Nephron (organoid): ENCODE measurements at regions not wholly inside any gene's neighbourhood (a gene's known extent, or its start where the extent isn't known, plus 50 kb on each side); places are given as distances from the start of the nearest gene placed in this dataset.
A peak's percentile ranks its signal among the peaks of the same experiment; 100 is the strongest.

Experiments
- H3K27ac Mint-ChIP-seq, 3 experiments: 2 replicates each; pipeline ENCODE4 v1.8.0; 2020; ENCODE audit warnings: mixed read lengths in 3 of 3, mild to moderate bottlenecking in 2 of 3, moderate library complexity in 1 of 3
- H3K27me3 Mint-ChIP-seq: 2 replicates; pipeline ENCODE4 v1.8.0; 2021; ENCODE audit warnings: low read depth, mild to moderate bottlenecking, moderate library complexity, mixed read lengths
- H3K36me3 Mint-ChIP-seq: 2 replicates; pipeline ENCODE4 v1.8.0; 2020; ENCODE audit warnings: low read depth, mixed read lengths
- H3K4me1 Mint-ChIP-seq: 2 replicates; pipeline ENCODE4 v1.8.0; 2020; ENCODE audit warnings: mixed read lengths
- H3K4me3 Mint-ChIP-seq, 3 experiments: 2 replicates each; pipeline ENCODE4 v1.8.0; 2020; ENCODE audit warnings: mild to moderate bottlenecking in 3 of 3, mixed read lengths in 3 of 3, moderate library complexity in 2 of 3
- H3K9me3 Mint-ChIP-seq: 2 replicates; pipeline ENCODE4 v1.8.0; 2020; ENCODE audit warnings: mixed read lengths
- TF ChIP-seq, protein P1 (sequence below), 3 experiments: fragments of 200-600 bp; sonication (generic); IDR thresholded peaks; one replicate each; pipeline ENCODE4 v1.5.0; 2021; ENCODE audit warnings: antibody characterized with exemption in 3 of 3; ENCODE audit not compliant: unreplicated experiment in 3 of 3

- Mint-ChIP-seq H3K9me3 (no peaks in the 10 kb centered on the region), H3K4me1 (peaks cover 46% of the 10 kb centered on the region), H3K27me3 (peaks cover 17% of the 10 kb centered on the region), H3K27ac (peak overlapping the region in 1 of 3 experiments; percentile 11), H3K4me3 (no peak overlapping the region), H3K36me3 (no peaks in the 10 kb centered on the region)
- TF ChIP-seq, protein P1, sequence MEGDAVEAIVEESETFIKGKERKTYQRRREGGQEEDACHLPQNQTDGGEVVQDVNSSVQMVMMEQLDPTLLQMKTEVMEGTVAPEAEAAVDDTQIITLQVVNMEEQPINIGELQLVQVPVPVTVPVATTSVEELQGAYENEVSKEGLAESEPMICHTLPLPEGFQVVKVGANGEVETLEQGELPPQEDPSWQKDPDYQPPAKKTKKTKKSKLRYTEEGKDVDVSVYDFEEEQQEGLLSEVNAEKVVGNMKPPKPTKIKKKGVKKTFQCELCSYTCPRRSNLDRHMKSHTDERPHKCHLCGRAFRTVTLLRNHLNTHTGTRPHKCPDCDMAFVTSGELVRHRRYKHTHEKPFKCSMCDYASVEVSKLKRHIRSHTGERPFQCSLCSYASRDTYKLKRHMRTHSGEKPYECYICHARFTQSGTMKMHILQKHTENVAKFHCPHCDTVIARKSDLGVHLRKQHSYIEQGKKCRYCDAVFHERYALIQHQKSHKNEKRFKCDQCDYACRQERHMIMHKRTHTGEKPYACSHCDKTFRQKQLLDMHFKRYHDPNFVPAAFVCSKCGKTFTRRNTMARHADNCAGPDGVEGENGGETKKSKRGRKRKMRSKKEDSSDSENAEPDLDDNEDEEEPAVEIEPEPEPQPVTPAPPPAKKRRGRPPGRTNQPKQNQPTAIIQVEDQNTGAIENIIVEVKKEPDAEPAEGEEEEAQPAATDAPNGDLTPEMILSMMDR (IDR thresholded peaks at IDR 0.05; ENCODE audit: unreplicated experiment in 3 of 3): no peak
Measured at GRCh38 chr4:3706111-3706511, 60.1 kb upstream of the ADRA2C start.

DNA sequence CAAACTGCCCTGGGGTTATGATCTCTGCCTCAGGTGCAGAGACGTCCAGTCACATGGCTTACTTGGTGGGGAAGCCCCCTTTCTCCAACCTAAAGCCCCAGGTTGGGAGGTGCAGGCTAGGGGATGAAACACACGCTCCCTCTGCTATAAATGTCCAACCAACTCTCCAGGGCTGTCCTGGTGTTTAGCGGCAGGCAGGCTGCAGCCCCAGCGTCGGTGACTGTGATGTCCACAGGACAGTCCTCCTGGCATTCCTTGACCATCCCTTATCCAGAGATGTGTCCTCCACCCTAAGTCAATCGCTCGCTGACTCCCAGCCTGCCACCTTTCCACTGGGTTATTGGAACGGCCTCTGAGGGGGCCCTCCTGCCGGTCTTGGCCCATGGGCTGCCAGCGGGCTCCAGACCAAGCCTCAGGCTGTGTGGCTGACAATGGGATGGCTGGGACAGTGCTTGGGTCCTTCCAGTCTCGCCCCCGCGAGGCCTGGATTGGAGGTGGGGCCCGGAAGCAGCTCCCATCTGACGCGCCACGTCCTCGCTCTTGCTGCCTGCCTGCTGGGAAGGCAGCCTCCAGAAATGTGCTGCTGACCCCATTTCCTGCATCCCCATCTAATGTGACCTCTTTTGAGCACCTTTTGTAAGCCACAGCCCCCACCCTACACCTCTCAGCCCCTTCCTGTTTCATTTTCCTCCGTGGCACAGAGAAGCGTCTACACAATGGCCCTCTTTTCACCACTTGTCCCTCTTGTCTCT lies 60.8 kb upstream of the ADRA2C start:
- H3K4me1 Mint-ChIP-seq: peaks cover 46% of the 10 kb centered on the region
- H3K27ac Mint-ChIP-seq: peak overlapping the region in 1 of 3 experiments; percentile 11
- TF ChIP-seq, protein P1 (IDR thresholded peaks at IDR 0.05; ENCODE audit: unreplicated experiment in 3 of 3): no peak
- no peaks in the 10 kb centered on the region for H3K9me3 Mint-ChIP-seq
- H3K4me3 Mint-ChIP-seq: peak overlapping the region in 2 of 3 experiments; percentile 5 to 32
- no peaks in the 10 kb centered on the region for H3K36me3 Mint-ChIP-seq
- H3K27me3 Mint-ChIP-seq: peaks cover 20% of the 10 kb centered on the region

DNA sequence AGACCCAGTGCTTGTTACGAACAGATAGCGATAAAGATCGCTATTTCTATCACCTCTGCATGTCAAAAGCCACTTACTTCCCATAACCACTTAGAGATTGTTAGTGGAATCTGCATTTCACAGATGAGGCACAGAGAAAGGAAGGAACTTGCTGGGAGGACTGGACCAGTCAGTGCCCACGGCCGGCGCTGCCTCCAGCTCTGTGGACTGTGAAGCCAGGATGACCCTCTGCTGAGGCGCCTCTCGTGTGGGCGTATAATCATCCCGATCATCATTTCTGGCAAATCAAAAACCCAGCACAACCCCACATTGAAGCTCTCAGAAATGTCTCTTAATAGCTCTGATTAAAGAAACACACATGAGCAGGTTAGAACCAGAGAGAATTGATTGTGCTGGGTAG lies 61.5 kb upstream of the ADRA2C start:
- TF ChIP-seq, protein P1 (IDR thresholded peaks at IDR 0.05; ENCODE audit: unreplicated experiment in 3 of 3): no peak
- H3K27ac Mint-ChIP-seq: no peak overlapping the region
- H3K36me3 Mint-ChIP-seq: no peaks in the 10 kb centered on the region
- H3K4me1 Mint-ChIP-seq: peaks cover 39% of the 10 kb centered on the region
- H3K9me3 Mint-ChIP-seq: no peaks in the 10 kb centered on the region
- H3K4me3 Mint-ChIP-seq: no peak overlapping the region
- H3K27me3 Mint-ChIP-seq: peaks cover 22% of the 10 kb centered on the region

DNA sequence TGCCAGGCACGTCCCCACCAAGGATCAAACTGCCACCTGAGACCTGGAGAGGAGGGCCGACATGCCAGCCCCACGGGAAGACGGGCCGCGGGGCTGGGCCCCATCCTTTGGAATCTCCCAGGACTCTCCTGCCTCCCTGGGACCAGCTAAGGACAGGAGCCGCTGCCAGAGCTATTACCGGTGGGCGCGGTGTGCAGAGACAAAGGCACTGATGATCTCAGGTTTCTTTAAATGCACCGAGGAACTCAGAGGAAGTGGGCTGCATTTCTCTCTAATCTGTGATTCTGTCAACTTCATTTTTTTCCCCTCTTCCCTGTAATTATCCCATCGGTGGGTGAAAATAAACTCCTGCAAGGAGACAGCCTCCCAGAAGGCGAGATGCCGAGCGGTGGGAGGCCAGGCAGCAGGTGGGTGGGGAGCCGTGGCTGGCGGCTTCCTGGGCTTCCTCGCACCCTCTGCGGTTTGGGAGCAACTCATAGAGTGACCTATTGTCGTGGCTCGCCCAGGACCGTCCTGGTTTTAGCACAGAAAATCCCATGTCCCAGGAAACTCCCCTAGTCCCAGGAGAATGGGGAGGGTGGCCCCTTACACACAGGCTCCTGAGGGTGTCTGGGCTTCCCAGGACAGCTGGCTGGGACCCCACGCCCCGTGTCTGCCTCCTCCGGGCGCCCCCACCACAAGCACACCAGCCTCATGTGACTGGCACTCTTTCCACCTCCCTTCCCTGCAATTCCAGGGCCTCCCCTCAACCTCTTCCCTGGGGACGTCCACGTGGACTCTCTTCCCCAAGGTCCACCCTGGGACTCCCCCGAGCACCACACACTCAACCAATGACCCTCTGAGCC lies 62.3 kb upstream of the ADRA2C start:
- peak overlapping the region in 1 of 3 experiments; percentile 54 for H3K4me3 Mint-ChIP-seq
- no peak overlapping the region for H3K27ac Mint-ChIP-seq
- H3K9me3 Mint-ChIP-seq: no peaks in the 10 kb centered on the region
- no peaks in the 10 kb centered on the region for H3K36me3 Mint-ChIP-seq
- TF ChIP-seq, protein P1 (IDR thresholded peaks at IDR 0.05; ENCODE audit: unreplicated experiment in 3 of 3): no peak
- H3K4me1 Mint-ChIP-seq: peaks cover 32% of the 10 kb centered on the region
- H3K27me3 Mint-ChIP-seq: peaks cover 22% of the 10 kb centered on the region

GRCh38 chr4:3703343-3703676 lies 62.9 kb upstream of the ADRA2C start:
- Mint-ChIP-seq H3K27ac (no peak overlapping the region), H3K4me3 (no peak overlapping the region), H3K4me1 (peaks cover 26% of the 10 kb centered on the region), H3K27me3 (peaks cover 28% of the 10 kb centered on the region), H3K36me3 (no peaks in the 10 kb centered on the region), H3K9me3 (peaks cover 4% of the 10 kb centered on the region)
- TF ChIP-seq, protein P1 (IDR thresholded peaks at IDR 0.05; ENCODE audit: unreplicated experiment in 3 of 3): no peak
